B cell (primary cell): ENCODE measurements at regions not wholly inside any gene's neighbourhood (a gene's known extent, or its start where the extent isn't known, plus 50 kb on each side); places are given as distances from the start of the nearest gene placed in this dataset.

ENCODE experiments used
- EZH2 ChIP-seq: IDR thresholded peaks from 2 replicates; pipeline ENCODE4 v1.6.1; 2012; ENCODE audit warnings: borderline replicate concordance, low read depth, mild to moderate bottlenecking, moderate library complexity, low read length; ENCODE audit not compliant: insufficient read depth, poor library complexity, severe bottlenecking
- TF ChIP-seq, protein P1 (sequence below): fragments of 200-600 bp; IDR thresholded peaks from one replicate; pipeline ENCODE4 v1.8.0; 2022; ENCODE audit warnings: antibody characterized with exemption, mild to moderate bottlenecking

DNA sequence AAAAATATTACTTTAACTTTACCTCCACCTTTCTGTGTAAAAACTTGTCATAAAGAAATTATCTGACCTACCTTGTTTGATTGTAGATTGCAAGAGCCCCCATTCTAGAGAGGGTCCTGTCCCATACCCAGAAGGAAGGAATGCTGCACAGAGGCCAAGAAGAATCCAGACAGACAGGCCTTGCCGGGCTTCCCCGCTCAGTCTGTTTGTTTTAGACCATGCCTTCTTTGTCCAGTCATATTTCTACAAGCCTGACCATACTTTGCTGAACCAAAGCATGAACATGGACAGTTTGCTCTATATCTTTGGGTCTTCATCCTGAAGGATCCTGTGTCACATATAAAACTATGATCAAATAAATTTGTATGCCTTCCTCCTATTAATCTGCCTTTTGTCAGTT, 95.8 kb upstream of the MYCBP2 start:
- TF ChIP-seq, protein P1, sequence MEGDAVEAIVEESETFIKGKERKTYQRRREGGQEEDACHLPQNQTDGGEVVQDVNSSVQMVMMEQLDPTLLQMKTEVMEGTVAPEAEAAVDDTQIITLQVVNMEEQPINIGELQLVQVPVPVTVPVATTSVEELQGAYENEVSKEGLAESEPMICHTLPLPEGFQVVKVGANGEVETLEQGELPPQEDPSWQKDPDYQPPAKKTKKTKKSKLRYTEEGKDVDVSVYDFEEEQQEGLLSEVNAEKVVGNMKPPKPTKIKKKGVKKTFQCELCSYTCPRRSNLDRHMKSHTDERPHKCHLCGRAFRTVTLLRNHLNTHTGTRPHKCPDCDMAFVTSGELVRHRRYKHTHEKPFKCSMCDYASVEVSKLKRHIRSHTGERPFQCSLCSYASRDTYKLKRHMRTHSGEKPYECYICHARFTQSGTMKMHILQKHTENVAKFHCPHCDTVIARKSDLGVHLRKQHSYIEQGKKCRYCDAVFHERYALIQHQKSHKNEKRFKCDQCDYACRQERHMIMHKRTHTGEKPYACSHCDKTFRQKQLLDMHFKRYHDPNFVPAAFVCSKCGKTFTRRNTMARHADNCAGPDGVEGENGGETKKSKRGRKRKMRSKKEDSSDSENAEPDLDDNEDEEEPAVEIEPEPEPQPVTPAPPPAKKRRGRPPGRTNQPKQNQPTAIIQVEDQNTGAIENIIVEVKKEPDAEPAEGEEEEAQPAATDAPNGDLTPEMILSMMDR = no peak
- no peak for TF ChIP-seq EZH2
